Smooth muscle cell (in vitro differentiated cells): ENCODE measurements at regions not wholly inside any gene's neighbourhood (a gene's known extent, or its start where the extent isn't known, plus 50 kb on each side); places are given as distances from the start of the nearest gene placed in this dataset.

Experiments used
- DNase-seq: peaks from one replicate; lab custom pipeline; 2025; ENCODE audit not compliant: unreplicated experiment; lab: John Stamatoyannopoulos, UW
- H2AFZ ChIP-seq: fragments of 200-600 bp; sonication (generic); 2 replicates; pipeline ENCODE4 v1.6.0; 2016; ENCODE audit warnings: antibody characterized with exemption, low read depth, mild to moderate bottlenecking
- H3F3A ChIP-seq: fragments of 200-600 bp; sonication (generic); 2 replicates; pipeline ENCODE4 v1.6.0; 2017; ENCODE audit warnings: antibody characterized with exemption, low read depth
- H3K27ac ChIP-seq: fragments of 200-600 bp; sonication (generic); 2 replicates; pipeline ENCODE4 v1.5.1; 2016; ENCODE audit warnings: low read depth, mild to moderate bottlenecking
- H3K27me3 ChIP-seq: fragments of 200-600 bp; sonication (generic); 2 replicates; pipeline ENCODE4 v1.6.1; 2016; ENCODE audit warnings: low read depth, mild to moderate bottlenecking
- H3K36me3 ChIP-seq: fragments of 200-600 bp; sonication (generic); 2 replicates; pipeline ENCODE4 v1.5.1; 2016; ENCODE audit warnings: low read depth
- H3K4me1 ChIP-seq: fragments of 200-600 bp; sonication (generic); 2 replicates; pipeline ENCODE4 v1.5.1; 2016; ENCODE audit warnings: low read depth
- H3K4me2 ChIP-seq: fragments of 200-600 bp; sonication (generic); 2 replicates; pipeline ENCODE4 v1.6.0; 2016; ENCODE audit warnings: mild to moderate bottlenecking
- H3K4me3 ChIP-seq: fragments of 200-600 bp; sonication (generic); 2 replicates; pipeline ENCODE4 v1.5.1; 2016; ENCODE audit warnings: mild to moderate bottlenecking
- H3K79me2 ChIP-seq: fragments of 200-600 bp; sonication (generic); 2 replicates; pipeline ENCODE4 v1.6.0; 2016; ENCODE audit warnings: low read depth, mild to moderate bottlenecking
- H3K9ac ChIP-seq: fragments of 200-600 bp; sonication (generic); 2 replicates; pipeline ENCODE4 v1.6.0; 2016; ENCODE audit warnings: low read depth
- H3K9me3 ChIP-seq: fragments of 200-600 bp; sonication (generic); replicated peaks from 2 replicates; pipeline ENCODE4 v1.5.1; 2016; ENCODE audit warnings: low read depth
- H4K20me1 ChIP-seq: fragments of 200-600 bp; sonication (generic); 2 replicates; pipeline ENCODE4 v1.6.0; 2016; ENCODE audit warnings: low read depth
- WGBS: methylation state at CpG from one replicate; pipeline ENCODE4 v1.1.7; 2016; ENCODE audit warnings: low lambda C conversion rate; 5-methylcytosine and 5-hydroxymethylcytosine counted together
- TF ChIP-seq, protein P1 (sequence below): fragments of 200-600 bp; sonication (generic); IDR thresholded peaks from 2 replicates; pipeline ENCODE4 v1.5.1; 2017; ENCODE audit warnings: borderline replicate concordance, mild to moderate bottlenecking, antibody characterized with exemption; ENCODE audit not compliant: insufficient read depth, poor library complexity, severe bottlenecking

DNA sequence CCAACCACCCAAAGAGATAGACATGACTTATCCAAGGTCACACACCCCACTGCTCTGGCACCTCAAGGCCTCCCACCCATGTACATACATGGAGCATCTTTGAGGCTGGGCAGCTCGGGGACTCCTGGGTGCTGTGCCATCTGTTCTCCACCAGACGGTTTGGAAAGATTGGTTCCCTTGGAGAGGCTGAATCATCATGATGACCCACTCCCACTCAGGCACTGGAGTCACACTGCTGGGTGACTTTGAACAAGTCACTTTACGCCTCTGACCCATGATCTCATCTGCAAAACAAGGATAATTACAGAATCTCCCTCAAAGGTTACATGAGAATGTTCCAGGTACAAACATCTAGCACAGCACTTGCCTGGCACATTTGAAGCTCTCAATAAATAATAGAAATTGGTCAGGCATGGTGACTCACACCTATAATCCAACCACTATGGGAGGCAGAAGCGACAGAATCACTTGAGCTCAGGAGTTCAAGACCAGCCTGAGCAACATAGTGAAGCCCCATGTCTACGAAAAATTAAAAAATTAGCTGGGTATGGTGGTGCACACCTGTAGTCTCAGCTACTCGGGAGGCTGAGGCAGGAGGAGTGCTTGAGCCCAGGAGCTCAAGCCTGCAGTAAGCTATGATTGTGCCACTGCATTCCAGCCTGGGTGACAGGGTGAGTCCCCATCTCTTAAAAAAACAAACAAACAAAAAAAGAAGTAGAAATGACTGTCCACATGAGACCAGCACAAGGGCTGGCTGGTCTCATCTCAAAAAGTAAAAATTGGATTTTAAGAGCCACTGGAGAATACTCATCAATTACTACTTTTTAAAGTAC, 74.9 kb downstream of the RRAGC start:
- no peak overlapping the region for H3K4me2 ChIP-seq
- TF ChIP-seq, protein P1, sequence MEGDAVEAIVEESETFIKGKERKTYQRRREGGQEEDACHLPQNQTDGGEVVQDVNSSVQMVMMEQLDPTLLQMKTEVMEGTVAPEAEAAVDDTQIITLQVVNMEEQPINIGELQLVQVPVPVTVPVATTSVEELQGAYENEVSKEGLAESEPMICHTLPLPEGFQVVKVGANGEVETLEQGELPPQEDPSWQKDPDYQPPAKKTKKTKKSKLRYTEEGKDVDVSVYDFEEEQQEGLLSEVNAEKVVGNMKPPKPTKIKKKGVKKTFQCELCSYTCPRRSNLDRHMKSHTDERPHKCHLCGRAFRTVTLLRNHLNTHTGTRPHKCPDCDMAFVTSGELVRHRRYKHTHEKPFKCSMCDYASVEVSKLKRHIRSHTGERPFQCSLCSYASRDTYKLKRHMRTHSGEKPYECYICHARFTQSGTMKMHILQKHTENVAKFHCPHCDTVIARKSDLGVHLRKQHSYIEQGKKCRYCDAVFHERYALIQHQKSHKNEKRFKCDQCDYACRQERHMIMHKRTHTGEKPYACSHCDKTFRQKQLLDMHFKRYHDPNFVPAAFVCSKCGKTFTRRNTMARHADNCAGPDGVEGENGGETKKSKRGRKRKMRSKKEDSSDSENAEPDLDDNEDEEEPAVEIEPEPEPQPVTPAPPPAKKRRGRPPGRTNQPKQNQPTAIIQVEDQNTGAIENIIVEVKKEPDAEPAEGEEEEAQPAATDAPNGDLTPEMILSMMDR: no peak
- no peaks in the 10 kb centered on the region for H4K20me1 ChIP-seq
- no peaks in the 10 kb centered on the region for H3K9me3 ChIP-seq
- WGBS: 94% methylated on average over 6 of the region's 6 CpGs
- H3K4me1 ChIP-seq: peaks cover 15% of the 10 kb centered on the region
- DNase-seq: no peak
- no peaks in the 10 kb centered on the region for H3K79me2 ChIP-seq
- no peak overlapping the region for H2AFZ ChIP-seq
- peaks cover 13% of the 10 kb centered on the region for H3K27me3 ChIP-seq
- H3K36me3 ChIP-seq: no peaks in the 10 kb centered on the region
- no peak overlapping the region for H3K4me3 ChIP-seq
- no peaks in the 10 kb centered on the region for H3F3A ChIP-seq
- no peak overlapping the region for H3K27ac ChIP-seq
- H3K9ac ChIP-seq: no peak overlapping the region

DNA sequence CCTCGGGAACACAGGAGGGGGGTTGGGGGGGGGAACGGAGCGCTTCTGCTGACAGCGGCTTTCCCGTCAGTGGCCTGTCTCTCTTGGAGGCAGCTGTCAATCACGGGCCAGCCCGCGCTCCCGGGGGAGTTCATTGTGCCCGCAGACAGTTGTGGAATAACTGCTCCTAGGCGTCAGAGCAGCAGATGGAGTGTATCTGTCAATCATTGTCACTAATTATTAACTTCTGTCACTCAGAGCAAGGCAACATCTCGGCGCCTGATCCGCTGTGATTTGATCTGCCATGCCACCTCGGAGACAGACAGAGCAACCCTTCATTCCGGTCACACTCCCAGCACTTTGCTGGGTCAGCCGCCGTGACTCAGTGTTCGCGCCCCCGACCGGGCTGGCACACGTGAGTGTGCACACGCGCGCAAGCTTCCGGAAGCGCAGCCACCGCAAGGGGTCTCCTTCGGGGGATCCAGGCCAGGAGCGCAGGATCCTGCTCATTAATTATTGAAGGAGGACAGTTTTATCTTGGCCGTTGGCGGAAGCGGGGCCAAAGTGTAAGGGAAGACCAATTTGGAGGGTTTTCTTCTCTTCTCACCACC, 75.8 kb downstream of the RRAGC start:
- DNase-seq: no peak
- Histone ChIP-seq H3F3A (no peaks in the 10 kb centered on the region), H2AFZ (no peak overlapping the region), H3K4me3 (no peak overlapping the region), H3K79me2 (no peaks in the 10 kb centered on the region), H3K27ac (no peak overlapping the region), H3K36me3 (no peaks in the 10 kb centered on the region), H3K9me3 (no peaks in the 10 kb centered on the region), H3K9ac (no peak overlapping the region), H4K20me1 (no peaks in the 10 kb centered on the region), H3K27me3 (peaks cover 7% of the 10 kb centered on the region), H3K4me1 (peaks cover 9% of the 10 kb centered on the region), H3K4me2 (no peak overlapping the region)
- TF ChIP-seq, protein P1: no peak
- WGBS: 89% methylated on average over 34 of the region's 34 CpGs

DNA sequence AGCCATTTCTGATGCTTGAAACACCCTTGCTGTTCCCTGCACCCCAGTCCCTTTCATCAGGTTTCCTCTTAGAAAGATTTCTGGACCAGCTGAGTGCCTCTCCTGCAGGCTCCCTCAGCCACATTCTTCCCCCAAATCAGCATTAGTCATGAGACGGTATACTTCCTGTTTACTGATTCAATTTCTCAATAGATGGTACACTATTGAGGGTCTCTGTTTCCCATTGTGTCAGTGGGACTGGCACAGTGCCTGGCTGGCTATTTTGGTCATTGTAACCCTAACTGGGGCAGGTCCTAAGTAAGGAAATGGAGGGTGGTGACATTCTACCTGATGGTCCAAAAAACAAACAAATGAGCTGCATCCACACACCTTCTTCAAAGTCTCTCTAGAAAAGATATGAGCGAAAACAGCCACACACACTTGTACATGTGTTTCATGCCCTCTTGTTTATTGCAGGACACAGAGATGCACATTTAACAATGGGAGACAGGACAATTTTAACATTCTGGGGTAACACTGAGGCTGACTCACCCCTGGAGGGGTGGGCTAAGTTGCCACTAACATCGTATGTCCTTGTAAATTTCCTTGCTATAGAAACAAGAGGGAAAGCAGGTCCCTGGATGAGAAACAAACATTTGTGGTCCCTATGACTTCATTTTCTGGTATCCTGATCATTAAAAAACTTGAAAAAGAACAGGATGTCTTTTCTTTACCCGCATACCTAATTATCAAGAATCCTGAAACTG, 77.5 kb downstream of the RRAGC start:
- Histone ChIP-seq H3K27me3 (no peaks in the 10 kb centered on the region), H4K20me1 (no peaks in the 10 kb centered on the region), H3K27ac (no peak overlapping the region), H3K79me2 (no peaks in the 10 kb centered on the region), H3K36me3 (no peaks in the 10 kb centered on the region), H3K4me3 (no peak overlapping the region), H3K4me2 (no peak overlapping the region), H3K9ac (no peak overlapping the region), H2AFZ (peak overlapping the region; percentile 18), H3K9me3 (no peaks in the 10 kb centered on the region), H3F3A (no peaks in the 10 kb centered on the region), H3K4me1 (no peaks in the 10 kb centered on the region)
- WGBS: 59% methylated on average over 4 of the region's 4 CpGs
- DNase-seq: no peak
- TF ChIP-seq, protein P1: no peak
